Thymus (tissue), 11 donors: ENCODE measurements at regions not wholly inside any gene's neighbourhood (a gene's known extent, or its start where the extent isn't known, plus 50 kb on each side); places are given as distances from the start of the nearest gene placed in this dataset.
"Not testable (repeated sequence)": the region's sequence is repeated elsewhere in the genome, so short reads cannot be mapped to it uniquely, and the experiment has no call there.

Experiments used
- DNase-seq, 9 donors: peaks; one replicate each; pipeline ENCODE4 v3.0.0-alpha.2; 2013; ENCODE audit warnings: low spot score in 9 of 9, low read depth in 6 of 9, missing footprints in 1 of 9
- H3K27ac ChIP-seq, 2 donors: one replicate each; pipeline ENCODE4 v1.5.1; 2013; ENCODE audit warnings: control low read depth in 1 of 2, low read depth in 1 of 2, low read length in 1 of 2, mild to moderate bottlenecking in 1 of 2, moderate library complexity in 1 of 2
- H3K27me3 ChIP-seq, 2 donors: one replicate each; pipeline ENCODE4 v1.5.1; 2013; ENCODE audit warnings: low read length in 1 of 2; ENCODE audit not compliant: control insufficient read depth in 2 of 2, insufficient read depth in 1 of 2
- H3K36me3 ChIP-seq, 2 donors: one replicate each; pipeline ENCODE4 v1.5.1; 2013; ENCODE audit warnings: low read length in 1 of 2, mild to moderate bottlenecking in 1 of 2, moderate library complexity in 1 of 2; ENCODE audit not compliant: control insufficient read depth in 2 of 2, insufficient read depth in 2 of 2
- H3K4me1 ChIP-seq, 2 donors: one replicate each; pipeline ENCODE4 v1.5.1; 2013; ENCODE audit warnings: low read length in 2 of 2; ENCODE audit not compliant: control insufficient read depth in 2 of 2, insufficient read depth in 2 of 2
- H3K4me3 ChIP-seq, 2 donors: one replicate each; pipeline ENCODE4 v1.5.1; 2013; ENCODE audit warnings: low read length in 2 of 2, control low read depth in 1 of 2, mild to moderate bottlenecking in 1 of 2
- H3K9me3 ChIP-seq, 2 donors: one replicate each; pipeline ENCODE4 v1.5.1; 2013; ENCODE audit warnings: low read length in 1 of 2, mild to moderate bottlenecking in 1 of 2; ENCODE audit not compliant: control insufficient read depth in 2 of 2, insufficient read depth in 1 of 2
- WGBS: extraction: QIAGEN DNeasy Blood & Tissue Kit; methylation state at CpG from one replicate; pipeline ENCODE4 v1.1.7; 2013; 5-methylcytosine and 5-hydroxymethylcytosine counted together
- donor health status: healthy.

DNA sequence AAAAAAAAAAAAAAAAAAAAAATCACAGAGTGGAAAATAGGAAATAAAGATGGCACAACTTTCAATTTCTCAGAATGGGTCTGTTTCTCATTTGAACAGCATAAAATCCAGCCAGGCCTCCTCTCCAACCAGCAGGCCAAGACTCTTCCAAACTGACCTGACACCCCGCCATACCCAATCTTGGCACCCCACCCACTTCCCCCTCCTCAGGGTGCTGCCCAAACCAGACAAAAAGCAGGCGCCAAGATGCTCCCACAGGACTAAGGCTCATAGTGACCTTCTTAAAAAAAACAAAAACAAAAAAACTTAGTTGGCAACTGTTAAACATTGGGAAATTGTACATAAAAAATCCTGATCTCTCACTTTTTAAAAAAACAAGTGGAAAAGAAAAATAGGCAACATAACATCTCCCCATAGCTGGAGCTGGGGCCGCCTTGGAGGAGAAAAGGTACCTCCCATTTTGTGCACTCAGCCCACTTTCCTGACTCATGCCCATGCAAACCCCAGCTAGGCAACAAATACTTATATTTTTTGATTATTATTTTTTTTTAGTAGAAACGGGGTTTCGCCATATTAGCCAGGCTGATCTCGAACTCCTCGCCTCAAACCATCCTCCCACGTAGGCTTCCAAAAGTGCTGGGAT is 205.9 kb downstream of the NPIPA8 start:
- 94% methylated on average over 7 of the region's 8 CpGs for WGBS
- H3K27ac ChIP-seq, DNase-seq, H3K4me1 ChIP-seq, H3K27me3 ChIP-seq, H3K4me3 ChIP-seq, H3K36me3 ChIP-seq, H3K9me3 ChIP-seq: not testable (repeated sequence)

DNA sequence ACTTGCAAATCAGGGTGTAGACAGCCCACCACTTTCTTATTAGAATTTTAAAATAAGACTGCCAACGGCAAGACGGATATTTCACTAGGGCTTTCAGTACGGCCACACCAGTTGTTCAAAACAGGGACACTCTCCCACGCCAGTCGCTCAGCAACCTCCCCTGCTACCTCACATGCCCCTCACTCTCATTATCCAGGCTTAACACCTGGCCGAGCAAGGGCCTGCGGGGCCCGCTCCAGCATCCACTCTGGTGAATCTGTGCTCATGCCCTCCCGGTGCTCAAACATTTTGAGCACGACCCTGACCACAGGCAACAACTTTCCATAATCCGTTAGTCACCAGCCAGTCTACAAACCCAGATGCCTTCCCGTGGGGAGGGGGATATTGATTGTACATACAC is 209.5 kb downstream of the NPIPA8 start:
- WGBS, result no CpG with 5 or more reads among the region's 12 CpGs
- H3K9me3 ChIP-seq, H3K4me1 ChIP-seq: not testable (repeated sequence)

DNA sequence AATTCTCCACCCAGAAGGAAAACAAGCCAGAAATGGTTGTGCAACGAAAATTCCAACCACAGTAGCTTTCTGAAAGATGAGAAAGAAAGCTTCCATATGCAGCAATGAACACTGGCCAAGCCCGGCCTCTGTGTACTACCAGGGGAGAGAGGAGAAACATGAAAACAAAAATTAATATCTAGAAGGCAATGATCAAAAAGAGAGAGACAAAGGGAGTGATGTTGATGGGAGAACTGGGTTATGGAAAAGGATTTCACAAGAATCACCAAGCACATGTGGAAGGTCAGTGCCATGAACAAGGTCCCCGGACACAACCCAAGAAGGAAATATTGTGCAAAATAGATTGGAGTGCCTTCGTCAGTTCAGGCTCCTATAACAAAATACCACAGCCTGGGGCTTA is 217.4 kb downstream of the NPIPA8 start:
- not testable (repeated sequence) for H3K9me3 ChIP-seq, H3K4me3 ChIP-seq, H3K36me3 ChIP-seq, DNase-seq, H3K27ac ChIP-seq, H3K4me1 ChIP-seq, H3K27me3 ChIP-seq
- WGBS, result 75% methylated on average over 2 of the region's 4 CpGs

More for the DNA sequence above, 209.5 kb downstream of the NPIPA8 start:
- H3K4me3 ChIP-seq, H3K36me3 ChIP-seq, DNase-seq, H3K27me3 ChIP-seq, H3K27ac ChIP-seq: not testable (repeated sequence)

DNA sequence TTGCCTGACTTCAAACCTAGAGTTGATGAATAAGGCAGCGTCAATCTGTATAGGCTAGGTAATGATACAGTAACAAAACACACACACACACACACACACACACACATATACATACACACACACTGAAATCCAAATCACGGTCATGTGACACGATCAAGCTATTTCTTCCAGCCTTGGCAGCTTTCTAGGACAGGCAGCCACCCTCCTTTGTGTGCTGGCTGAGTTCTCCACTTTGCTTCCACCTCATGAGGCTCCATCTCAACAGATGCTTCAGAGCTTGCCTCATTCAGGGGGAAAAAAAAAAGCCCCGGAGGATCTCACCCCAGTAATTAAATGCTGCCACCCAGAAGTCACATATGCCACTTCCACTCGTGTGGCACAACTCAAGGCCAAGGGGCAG is 217.9 kb downstream of the NPIPA8 start:
- not testable (repeated sequence) for H3K27ac ChIP-seq, H3K4me3 ChIP-seq, H3K36me3 ChIP-seq, H3K9me3 ChIP-seq, H3K27me3 ChIP-seq, H3K4me1 ChIP-seq, DNase-seq
- 97% methylated on average over 3 of the region's 5 CpGs for WGBS

DNA sequence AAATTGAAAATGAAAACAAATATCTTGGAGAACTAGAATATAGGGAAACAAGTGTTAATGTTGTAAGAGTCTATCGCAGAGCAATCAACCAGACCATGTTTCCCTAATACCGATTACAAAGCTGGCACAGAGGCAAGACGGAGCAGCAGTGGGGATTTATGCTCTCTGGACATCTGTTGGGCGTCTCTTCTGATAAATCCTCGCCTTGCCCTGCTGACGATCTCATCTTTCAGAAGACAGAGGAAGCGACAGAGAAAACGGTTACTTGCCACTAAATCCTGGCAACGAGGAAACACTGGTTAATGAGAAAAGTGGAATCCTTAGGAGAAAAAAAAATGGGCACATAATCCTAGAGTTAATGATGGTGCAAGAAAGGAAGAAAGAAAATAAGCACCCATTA is 218.5 kb downstream of the NPIPA8 start:
- not testable (repeated sequence) for H3K4me3 ChIP-seq, H3K27ac ChIP-seq, DNase-seq, H3K36me3 ChIP-seq, H3K4me1 ChIP-seq, H3K9me3 ChIP-seq, H3K27me3 ChIP-seq
- WGBS, result 75% methylated on average over 9 of the region's 9 CpGs

DNA sequence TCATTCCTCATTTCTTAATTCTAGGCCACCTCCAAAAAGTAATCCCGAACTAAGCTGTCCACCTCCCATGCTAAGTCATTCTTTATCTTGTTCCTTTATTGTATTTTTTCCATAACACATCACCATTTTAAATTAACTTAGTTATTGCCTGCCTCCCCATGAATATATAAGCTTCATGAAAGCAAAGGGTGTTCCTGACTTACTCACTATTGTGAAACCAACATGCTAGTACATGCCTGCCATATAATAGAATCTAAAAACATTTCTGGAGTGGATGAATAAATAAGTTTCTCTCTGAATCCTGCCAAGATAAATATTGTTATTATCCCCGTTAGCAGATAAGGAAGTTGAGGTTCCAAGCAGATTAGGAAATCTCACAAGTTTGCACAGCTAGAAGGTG is 232.1 kb downstream of the NPIPA8 start:
- not testable (repeated sequence) for H3K4me3 ChIP-seq, H3K36me3 ChIP-seq, DNase-seq, H3K9me3 ChIP-seq, H3K4me1 ChIP-seq, H3K27me3 ChIP-seq, H3K27ac ChIP-seq
- no CpG with 5 or more reads among the region's 2 CpGs for WGBS

DNA sequence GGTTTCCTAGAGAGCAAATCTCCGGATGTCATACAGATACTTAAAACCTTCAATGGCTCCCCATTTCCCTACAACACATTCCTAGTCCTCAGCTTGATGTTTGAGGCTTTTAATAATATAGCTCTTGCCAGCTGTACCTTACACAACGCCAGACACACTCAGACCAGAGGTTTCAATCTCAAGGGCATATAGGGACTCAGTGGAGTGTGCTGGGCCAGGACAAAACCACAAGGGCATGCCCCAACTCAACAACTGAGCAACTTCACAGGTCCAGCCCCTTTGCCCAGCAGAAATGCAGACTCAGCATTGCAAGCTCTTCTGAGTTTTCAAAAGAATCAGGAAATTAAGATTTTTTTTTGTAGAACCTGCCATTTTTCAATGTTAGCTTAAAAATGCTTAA is 235.5 kb downstream of the NPIPA8 start:
- H3K27ac ChIP-seq, H3K9me3 ChIP-seq, H3K36me3 ChIP-seq, DNase-seq, H3K27me3 ChIP-seq, H3K4me1 ChIP-seq, H3K4me3 ChIP-seq: not testable (repeated sequence)
- WGBS, result no CpG with 5 or more reads among the region's 2 CpGs

DNA sequence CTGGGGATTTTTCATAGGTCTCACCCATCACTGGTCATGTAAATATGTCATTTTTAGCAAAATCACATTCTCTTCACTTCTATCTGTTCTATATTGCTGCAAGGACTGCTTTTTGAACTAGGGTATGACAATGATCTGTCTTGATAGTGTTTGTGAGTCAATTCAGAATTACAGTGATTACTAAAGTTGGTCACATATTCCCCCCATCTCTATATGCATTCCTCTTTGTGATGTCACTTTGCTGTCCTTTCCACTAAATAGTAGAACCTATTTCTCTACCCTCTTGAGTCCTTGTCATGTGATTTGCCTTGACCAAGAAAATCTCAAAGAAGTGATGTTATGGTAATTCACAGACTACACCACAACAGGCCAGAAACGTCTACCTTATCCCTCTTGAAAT is 243.9 kb downstream of the NPIPA8 start:
- not testable (repeated sequence) for H3K27me3 ChIP-seq, DNase-seq, H3K9me3 ChIP-seq, H3K4me3 ChIP-seq, H3K36me3 ChIP-seq, H3K27ac ChIP-seq, H3K4me1 ChIP-seq
- 72% methylated on average over 1 of the region's 1 CpG for WGBS

DNA sequence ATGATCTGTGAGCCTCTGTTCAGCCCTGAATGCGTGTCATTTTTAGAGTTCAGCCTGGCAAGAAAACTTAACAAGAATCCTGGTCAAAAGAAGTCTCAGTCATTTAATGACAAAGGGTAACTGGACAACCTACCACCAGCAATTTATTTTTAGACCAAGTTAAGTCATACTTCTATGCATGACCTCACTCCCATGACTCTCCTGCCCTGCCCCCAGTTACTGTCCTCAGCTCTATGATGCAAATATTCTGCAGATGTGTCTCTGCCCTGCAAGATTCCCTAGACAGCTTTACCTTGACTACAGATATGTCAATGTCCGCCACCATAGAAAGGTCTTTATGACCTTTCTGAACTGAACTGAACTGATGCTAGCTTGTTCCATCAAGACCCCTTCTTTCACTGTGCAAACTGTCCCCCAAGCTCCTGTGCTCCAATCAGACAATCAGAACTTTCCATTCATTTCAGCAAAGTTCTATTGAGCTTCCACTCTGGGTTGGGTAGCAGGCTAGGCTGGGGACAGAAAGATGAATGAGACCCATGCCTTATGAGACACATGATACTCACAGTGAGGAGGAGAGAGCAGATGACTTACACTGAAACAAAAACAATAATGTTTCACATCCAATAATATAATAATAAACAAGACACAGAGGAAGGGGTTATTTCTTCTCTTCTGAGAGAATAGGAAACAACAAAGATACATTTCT is 255.7 kb downstream of the NPIPA8 start:
- not testable (repeated sequence) for H3K4me3 ChIP-seq, H3K27me3 ChIP-seq, DNase-seq, H3K36me3 ChIP-seq, H3K9me3 ChIP-seq, H3K4me1 ChIP-seq, H3K27ac ChIP-seq
- 98% methylated on average over 2 of the region's 2 CpGs for WGBS
